IMR-90 (cell line): ENCODE measurements at regions not wholly inside any gene's neighbourhood (a gene's known extent, or its start where the extent isn't known, plus 50 kb on each side); places are given as distances from the start of the nearest gene placed in this dataset.

ENCODE experiments used
- ATAC-seq: fragments of 200-7000 bp; cut with Tn5 transposase; 2 replicates; pipeline ENCODE4 v1.9.1; 2020; ENCODE audit warnings: low read depth, mild to moderate bottlenecking, moderate library complexity
- BruUV-seq: library from RNA; stranded (reverse); fragments of 400-500 nt; replicated peaks from 2 replicates; lab custom pipeline; 2021; lab: Mats Ljungman, UMichigan
- CTCF ChIA-PET: fragments of 300-600 bp; formaldehyde crosslinking; extraction: SDS; loops from one replicate; lab custom pipeline; 2021; ENCODE audit warnings: antibody characterized with exemption; lab: Yijun Ruan, JAX
- POLR2A ChIA-PET: fragments of 300-600 bp; sonication (Branson Sonifier 250); formaldehyde crosslinking; loops from one replicate; lab custom pipeline; 2022; ENCODE audit warnings: antibody characterized with exemption; ENCODE audit not compliant: unreplicated experiment; lab: Charles Lee
- DNase-seq: peaks from one replicate; pipeline ENCODE4 v3.0.0; 2013
- H2AFZ ChIP-seq: replicated peaks from 2 replicates; pipeline ENCODE3; 2013; ENCODE audit warnings: low read length, mild to moderate bottlenecking; ENCODE audit not compliant: poor library complexity
- H2AK5ac ChIP-seq: 2 replicates; pipeline ENCODE4 v1.6.1; 2013; ENCODE audit warnings: low read depth, low read length, inconsistent platforms
- H2AK9ac ChIP-seq: replicated peaks from 2 replicates; pipeline ENCODE3; 2013; ENCODE audit warnings: mild to moderate bottlenecking, low read depth, low read length, moderate library complexity; ENCODE audit not compliant: poor library complexity
- H2BK120ac ChIP-seq: 2 replicates; pipeline ENCODE4 v1.6.1; 2013; ENCODE audit warnings: low read depth, low read length, inconsistent platforms
- H2BK15ac ChIP-seq: 3 replicates; pipeline ENCODE4 v1.6.1; 2013; ENCODE audit warnings: low read depth, low read length, inconsistent platforms
- H2BK20ac ChIP-seq: 2 replicates; pipeline ENCODE4 v1.6.1; 2013; ENCODE audit warnings: low read depth, mild to moderate bottlenecking, inconsistent platforms, low read length, moderate library complexity
- H2BK5ac ChIP-seq: 2 replicates; pipeline ENCODE4 v1.6.1; 2013; ENCODE audit warnings: mild to moderate bottlenecking, low read depth, low read length, inconsistent platforms; ENCODE audit not compliant: poor library complexity, severe bottlenecking
- H3K14ac ChIP-seq: replicated peaks from 2 replicates; pipeline ENCODE4 v1.6.1; 2013; ENCODE audit warnings: low read depth, low read length, inconsistent platforms
- H3K18ac ChIP-seq: 2 replicates; pipeline ENCODE4 v1.6.1; 2013; ENCODE audit warnings: low read depth, low read length, control low read depth
- H3K23ac ChIP-seq: 2 replicates; pipeline ENCODE4 v1.6.1; 2013; ENCODE audit warnings: low read depth, low read length, inconsistent platforms
- H3K27ac ChIP-seq: 2 replicates; pipeline ENCODE4 v1.5.1; 2013; ENCODE audit warnings: mild to moderate bottlenecking, control low read depth, low read length; ENCODE audit not compliant: insufficient read depth
- H3K27me3 ChIP-seq: 2 replicates; pipeline ENCODE4 v1.6.1; 2013; ENCODE audit warnings: low read length; ENCODE audit not compliant: control insufficient read depth, insufficient read depth
- H3K36me3 ChIP-seq: 2 replicates; pipeline ENCODE4 v1.6.1; 2013; ENCODE audit warnings: low read length, mixed read lengths; ENCODE audit not compliant: control insufficient read depth, insufficient read depth
- H3K4ac ChIP-seq: 2 replicates; pipeline ENCODE4 v1.6.1; 2013; ENCODE audit warnings: low read depth, low read length, inconsistent platforms
- H3K4me1 ChIP-seq: 2 replicates; pipeline ENCODE4 v1.6.1; 2013; ENCODE audit warnings: low read length, mixed read lengths; ENCODE audit not compliant: control insufficient read depth, insufficient read depth
- H3K4me2 ChIP-seq: 2 replicates; pipeline ENCODE4 v1.6.1; 2013; ENCODE audit warnings: low read depth, mild to moderate bottlenecking, control low read depth, low read length, moderate library complexity
- H3K4me3 ChIP-seq: 2 replicates; pipeline ENCODE4 v1.5.1; 2013; ENCODE audit warnings: low read depth, mild to moderate bottlenecking, control low read depth, low read length, moderate library complexity; ENCODE audit not compliant: insufficient read depth
- H3K56ac ChIP-seq: 2 replicates; pipeline ENCODE4 v1.6.1; 2013; ENCODE audit warnings: low read length, inconsistent platforms; ENCODE audit not compliant: insufficient read depth; ENCODE audit errors: extremely low read depth
- H3K79me1 ChIP-seq, 2 experiments: 2 replicates each; pipeline ENCODE4 v1.6.1; 2013; ENCODE audit warnings: low read length in 2 of 2, inconsistent platforms in 1 of 2, low read depth in 1 of 2
- H3K9ac ChIP-seq: 2 replicates; pipeline ENCODE4 v1.6.1; 2013; ENCODE audit warnings: low read depth, low read length, control low read depth
- H3K9me1 ChIP-seq: 2 replicates; pipeline ENCODE4 v1.6.1; 2013; ENCODE audit warnings: low read length, inconsistent platforms; ENCODE audit not compliant: insufficient read depth
- H3K9me3 ChIP-seq: 2 replicates; pipeline ENCODE4 v1.6.1; 2013; ENCODE audit warnings: low read length; ENCODE audit not compliant: control insufficient read depth, insufficient read depth
- H4K20me1 ChIP-seq: 2 replicates; pipeline ENCODE4 v1.6.1; 2013; ENCODE audit warnings: low read length, inconsistent platforms; ENCODE audit not compliant: insufficient read depth
- H4K5ac ChIP-seq: 2 replicates; pipeline ENCODE4 v1.6.1; 2013; ENCODE audit warnings: mild to moderate bottlenecking, low read depth, low read length, control low read depth
- H4K8ac ChIP-seq, 2 experiments: 2 replicates each; pipeline ENCODE4 v1.6.1; 2013; ENCODE audit warnings: low read depth in 2 of 2, low read length in 2 of 2, control low read depth in 1 of 2, inconsistent platforms in 1 of 2
- H4K91ac ChIP-seq: 2 replicates; pipeline ENCODE4 v1.6.1; 2013; ENCODE audit warnings: low read depth, low read length, inconsistent platforms; ENCODE audit not compliant: insufficient read depth
- BHLHE40 ChIP-seq: fragments of 150-350 bp; IDR thresholded peaks from 2 replicates; pipeline ENCODE4 v1.6.1; 2016; ENCODE audit warnings: mild to moderate bottlenecking, low read depth, low read length
- CHD1 ChIP-seq: IDR thresholded peaks from 2 replicates; pipeline ENCODE4 v1.6.1; 2012; ENCODE audit warnings: low read depth, low read length, improper control_type of control experiment
- CTCF ChIP-seq: conservative IDR thresholded peaks from 2 replicates; pipeline ENCODE4 v1.5.1; 2012; ENCODE audit warnings: mild to moderate bottlenecking, low read depth, low read length, improper control_type of control experiment
- ELK1 ChIP-seq: fragments of 150-350 bp; IDR thresholded peaks from 2 replicates; pipeline ENCODE4 v1.6.1; 2016; ENCODE audit warnings: low read depth, mild to moderate bottlenecking, low read length, moderate library complexity, borderline replicate concordance
- MAZ ChIP-seq: IDR thresholded peaks from 2 replicates; pipeline ENCODE4 v1.6.1; 2012; ENCODE audit warnings: low read depth, mild to moderate bottlenecking, low read length, improper control_type of control experiment, moderate library complexity, borderline replicate concordance
- MXI1 ChIP-seq: IDR thresholded peaks from 2 replicates; pipeline ENCODE4 v1.6.1; 2012; ENCODE audit warnings: low read depth, mild to moderate bottlenecking, low read length, moderate library complexity, borderline replicate concordance
- RCOR1 ChIP-seq: IDR thresholded peaks from 2 replicates; pipeline ENCODE4 v1.6.1; 2012; ENCODE audit warnings: mild to moderate bottlenecking, low read length, improper control_type of control experiment; ENCODE audit not compliant: insufficient replicate concordance
- WGBS, 2 experiments: methylation state at CpG; one replicate each; pipeline versions ENCODE4 v1.1.5 to v1.1.7; 2013; ENCODE audit warnings: missing lambda C conversion rate in 2 of 2; ENCODE audit not compliant: insufficient read length in 1 of 2; ENCODE audit errors: extremely low coverage in 2 of 2; 5-methylcytosine and 5-hydroxymethylcytosine counted together
- dilution Hi-C: fragments of 300-500 bp; cut with HindIII; formaldehyde crosslinking; loops from one replicate; pipeline ENCODE4 v1.14.3; 2018; ENCODE audit warnings: low sequenced_read_pairs; ENCODE audit not compliant: unreplicated experiment
- in situ Hi-C: fragments of 300-500 bp; cut with MboI; formaldehyde crosslinking; loops from 3 replicates; pipeline ENCODE4 v1.14.3; 2019; ENCODE audit warnings: low sequenced_read_pairs, inconsistent platforms, mixed read lengths
- intact Hi-C: fragments of 100-400 bp; cut with micrococcal nuclease; formaldehyde crosslinking; loops from 2 replicates; pipeline ENCODE4 v1.10.0; 2022

- TF ChIP-seq MXI1 = no peak
- TF ChIP-seq CHD1 = no peak
- TF ChIP-seq BHLHE40 = no peak
- no peak for TF ChIP-seq MAZ
- TF ChIP-seq ELK1 = no peak
- no peak for TF ChIP-seq CTCF
- no peak for TF ChIP-seq RCOR1
- Histone ChIP-seq H3K27me3 (no peaks in the 10 kb centered on the region), H3K14ac (no peak overlapping the region), H3K27ac (no peak overlapping the region), H3K18ac (no peak overlapping the region), H4K5ac (no peak overlapping the region), H3K23ac (no peak overlapping the region), H2BK120ac (no peak overlapping the region), H3K4ac (no peak overlapping the region), H2AK9ac (no peak overlapping the region), H3K36me3 (no peaks in the 10 kb centered on the region), H4K91ac (no peak overlapping the region), H3K79me1 (no peaks in the 10 kb centered on the region), H2BK5ac (no peak overlapping the region), H3K9me1 (peaks cover 5% of the 10 kb centered on the region), H2BK15ac (no peak overlapping the region), H4K8ac (no peak overlapping the region), H3K9me3 (no peaks in the 10 kb centered on the region), H2AK5ac (no peak overlapping the region), H3K4me3 (no peak overlapping the region), H3K4me1 (peaks cover 4% of the 10 kb centered on the region; the same call in 1 of the 2 replicates), H4K20me1 (no peaks in the 10 kb centered on the region), H3K56ac (no peak overlapping the region), H2AFZ (no peak overlapping the region), H3K4me2 (no peak overlapping the region), H2BK20ac (no peak overlapping the region), H3K9ac (no peak overlapping the region)
- WGBS, 2 experiments = no CpG with 5 or more reads among the region's 4 CpGs
- ATAC-seq = no peak
- CTCF ChIA-PET = no interaction called here
- BruUV-seq = no TSS peak
- POLR2A ChIA-PET = no interaction called here
- in situ Hi-C loops (no loop called here), intact Hi-C loops (loop anchor here (10.0 kb wide), 1 partner anchor 132 kb away; the partner anchor contains the start of gene LIPG), dilution Hi-C loops (no loop called here)
- DNase-seq = no peak
These were observed 116.3 kb downstream of the ACAA2 start for GRCh38 chr18:49697049-49697448.
